CD14-positive monocyte (primary cell): ENCODE measurements at regions not wholly inside any gene's neighbourhood (a gene's known extent, or its start where the extent isn't known, plus 50 kb on each side); places are given as distances from the start of the nearest gene placed in this dataset.

Experiments used
- DNase-seq, 3 donors: peaks; one replicate each; pipeline ENCODE4 v3.0.0-alpha.2; 2011 to 2022
- H2AFZ ChIP-seq: 2 replicates; pipeline ENCODE4 v1.6.0; 2012; ENCODE audit warnings: mild to moderate bottlenecking, low read depth, low read length, inconsistent platforms; ENCODE audit not compliant: insufficient read depth, poor library complexity, severe bottlenecking
- H3K27ac ChIP-seq, 2 donors: 1 replicate in 1 of 2; 2 replicates in 1 of 2; pipeline ENCODE4 v1.5.1; 2012 to 2013; ENCODE audit warnings: low read length in 2 of 2, control low read depth in 1 of 2, inconsistent platforms in 1 of 2, low read depth in 1 of 2, mild to moderate bottlenecking in 1 of 2
- H3K27me3 ChIP-seq, 2 donors: one replicate each; pipeline versions ENCODE4 v1.6.0 to v1.6.1; 2011 to 2013; ENCODE audit warnings: low read length in 2 of 2; ENCODE audit not compliant: control insufficient read depth in 2 of 2, insufficient read depth in 2 of 2
- H3K36me3 ChIP-seq, 2 donors: replicated peaks in 1 of 2; 1 replicate in 1 of 2; 2 replicates in 1 of 2; pipeline versions ENCODE4 v1.5.1 to v1.6.1; 2012 to 2013; ENCODE audit warnings: low read length in 2 of 2, control low read depth in 1 of 2, inconsistent platforms in 1 of 2, mild to moderate bottlenecking in 1 of 2; ENCODE audit not compliant: insufficient read depth in 2 of 2, control insufficient read depth in 1 of 2
- H3K4me1 ChIP-seq, 2 donors: 1 replicate in 1 of 2; 2 replicates in 1 of 2; pipeline versions ENCODE4 v1.5.1 to v1.6.1; 2012 to 2013; ENCODE audit warnings: low read length in 2 of 2, control low read depth in 1 of 2, inconsistent platforms in 1 of 2, mild to moderate bottlenecking in 1 of 2, moderate library complexity in 1 of 2; ENCODE audit not compliant: insufficient read depth in 2 of 2, control insufficient read depth in 1 of 2
- H3K4me2 ChIP-seq: replicated peaks from 2 replicates; pipeline ENCODE3; 2012; ENCODE audit warnings: low read length, moderate library complexity, mild to moderate bottlenecking; ENCODE audit not compliant: poor library complexity, severe bottlenecking; ENCODE audit errors: extremely low read depth
- H3K4me3 ChIP-seq, 3 experiments: fragments of 200-600 bp in 1 of 3; sonication (generic) in 1 of 3; replicated peaks in 1 of 3; 1 replicate in 2 of 3; 2 replicates in 1 of 3; pipeline ENCODE4 v1.5.1; 2011 to 2013; ENCODE audit warnings: low read length in 3 of 3, mild to moderate bottlenecking in 3 of 3, control low read depth in 2 of 3, low read depth in 2 of 3, inconsistent platforms in 1 of 3, moderate library complexity in 1 of 3
- H3K79me2 ChIP-seq: 2 replicates; pipeline ENCODE4 v1.6.0; 2012; ENCODE audit warnings: mild to moderate bottlenecking, control low read depth, inconsistent platforms, low read length, moderate library complexity; ENCODE audit not compliant: insufficient read depth
- H3K9ac ChIP-seq: 2 replicates; pipeline ENCODE4 v1.6.0; 2017; ENCODE audit warnings: low read length, mild to moderate bottlenecking; ENCODE audit not compliant: insufficient read depth, poor library complexity, severe bottlenecking
- H3K9me3 ChIP-seq, 2 donors: replicated peaks in 1 of 2; 1 replicate in 1 of 2; 2 replicates in 1 of 2; pipeline versions ENCODE4 v1.5.1 to v1.6.1; 2012 to 2013; ENCODE audit warnings: low read length in 2 of 2, control low read depth in 1 of 2; ENCODE audit not compliant: control insufficient read depth in 1 of 2, insufficient read depth in 1 of 2
- H4K20me1 ChIP-seq: 2 replicates; pipeline ENCODE4 v1.6.0; 2012; ENCODE audit warnings: mild to moderate bottlenecking, low read length, control low read depth, moderate library complexity; ENCODE audit not compliant: insufficient read depth
- H3K27ac Mint-ChIP-seq, 7 donors: one replicate each; pipeline ENCODE4 v1.8.0; 2020; ENCODE audit warnings: mild to moderate bottlenecking in 7 of 7, mixed read lengths in 7 of 7, moderate library complexity in 6 of 7, inconsistent platforms in 2 of 7
- H3K27me3 Mint-ChIP-seq, 3 donors: one replicate each; pipeline ENCODE4 v1.8.0; 2021 to 2022; ENCODE audit warnings: low read depth in 3 of 3, mild to moderate bottlenecking in 3 of 3, mixed read lengths in 3 of 3, moderate library complexity in 3 of 3, inconsistent platforms in 1 of 3
- H3K36me3 Mint-ChIP-seq, 2 donors: one replicate each; pipeline ENCODE4 v1.8.0; 2020; ENCODE audit warnings: mixed read lengths in 2 of 2, inconsistent platforms in 1 of 2, mild to moderate bottlenecking in 1 of 2
- H3K4me1 Mint-ChIP-seq: one replicate; pipeline ENCODE4 v1.8.0; 2020; ENCODE audit warnings: mild to moderate bottlenecking, mixed read lengths
- H3K4me3 Mint-ChIP-seq, 2 donors: one replicate each; pipeline ENCODE4 v1.8.0; 2020; ENCODE audit warnings: mild to moderate bottlenecking in 2 of 2, mixed read lengths in 2 of 2, moderate library complexity in 1 of 2
- H3K9me3 Mint-ChIP-seq, 7 donors: one replicate each; pipeline ENCODE4 v1.8.0; 2020 to 2022; ENCODE audit warnings: mixed read lengths in 7 of 7, mild to moderate bottlenecking in 6 of 7, moderate library complexity in 6 of 7, inconsistent platforms in 2 of 7
- CTCF ChIP-seq: fragments of 200-600 bp; IDR thresholded peaks from one replicate; pipeline ENCODE4 v1.8.0; 2022; ENCODE audit warnings: antibody characterized with exemption, mild to moderate bottlenecking
- WGBS: methylation state at CpG from one replicate; pipeline ENCODE4 v1.1.5; 2013; ENCODE audit warnings: missing lambda C conversion rate; ENCODE audit not compliant: insufficient coverage; 5-methylcytosine and 5-hydroxymethylcytosine counted together
- intact Hi-C, 2 donors: fragments of 100-400 bp; cut with micrococcal nuclease; formaldehyde crosslinking; loops; one replicate each; pipeline versions ENCODE4 v1.15.0 to v1.15.1; 2023

GRCh38 chr14:61643555-61643954 lies 51.8 kb upstream of the HIF1A start:
- H3K27me3 ChIP-seq, result no peaks in the 10 kb centered on the region
- no peak overlapping the region for H2AFZ ChIP-seq
- peak in 1 of 3 donors; percentile 25 for DNase-seq
- no peak overlapping the region for H3K4me2 ChIP-seq
- no peak for TF ChIP-seq CTCF
- Mint-ChIP-seq H3K4me3 (no peak overlapping the region), H3K4me1 (peaks cover 12% of the 10 kb centered on the region), H3K27ac (peak overlapping the region in 4 of 7 donors; percentile 40 to 72 (median 56)), H3K27me3 (peaks cover 0 to 3% (median 0%) of the 10 kb centered on the region in 3 donors), H3K9me3 (peaks cover 0 to 1% (median 0%) of the 10 kb centered on the region in 7 donors), H3K36me3 (no peaks in the 10 kb centered on the region)
- no peaks in the 10 kb centered on the region for H3K9me3 ChIP-seq
- no peak overlapping the region for H3K27ac ChIP-seq
- no peaks in the 10 kb centered on the region for H3K36me3 ChIP-seq
- intact Hi-C loops, result no loop called here
- 91% methylated on average over 1 of the region's 3 CpGs for WGBS
- H3K9ac ChIP-seq, result no peak overlapping the region
- peaks cover 6 to 14% of the 10 kb centered on the region in 2 donors for H3K4me1 ChIP-seq
- no peaks in the 10 kb centered on the region for H4K20me1 ChIP-seq
- no peak overlapping the region for H3K4me3 ChIP-seq
- H3K79me2 ChIP-seq, result no peaks in the 10 kb centered on the region

DNA sequence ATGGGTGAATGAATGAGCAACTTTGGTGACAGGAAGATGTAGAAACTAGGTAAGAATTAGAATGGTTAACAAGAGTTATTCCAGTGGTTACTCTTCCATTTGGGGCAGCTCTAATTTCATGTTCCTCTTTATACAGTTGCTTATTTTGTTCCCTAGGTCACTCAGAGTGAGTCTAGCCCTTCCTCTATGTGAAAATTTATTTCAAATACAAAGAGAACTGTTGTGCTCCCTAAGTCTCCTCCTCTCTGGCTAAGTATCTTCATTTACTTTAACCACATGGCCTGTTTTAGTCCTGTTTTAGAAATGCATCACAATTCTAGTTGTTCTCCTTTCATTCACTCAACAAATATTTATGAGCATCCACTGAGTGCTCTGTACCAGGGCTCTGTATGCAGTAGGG lies 51.1 kb upstream of the HIF1A start:
- Histone ChIP-seq H3K79me2 (no peaks in the 10 kb centered on the region), H3K36me3 (no peaks in the 10 kb centered on the region), H3K9ac (no peak overlapping the region), H3K4me3 (no peak overlapping the region), H3K27me3 (no peaks in the 10 kb centered on the region), H3K9me3 (no peaks in the 10 kb centered on the region), H2AFZ (no peak overlapping the region), H3K4me2 (no peak overlapping the region), H3K27ac (no peak overlapping the region), H3K4me1 (peaks cover 6 to 14% of the 10 kb centered on the region in 2 donors), H4K20me1 (no peaks in the 10 kb centered on the region)
- no peak for TF ChIP-seq CTCF
- DNase-seq, result peak in 1 of 3 donors; percentile 31
- Mint-ChIP-seq H3K4me3 (no peak overlapping the region), H3K27me3 (peaks cover 0 to 3% (median 0%) of the 10 kb centered on the region in 3 donors), H3K9me3 (peaks cover 0 to 1% (median 0%) of the 10 kb centered on the region in 7 donors), H3K36me3 (no peaks in the 10 kb centered on the region), H3K4me1 (peaks cover 12% of the 10 kb centered on the region), H3K27ac (peak overlapping the region in 4 of 7 donors; percentile 7 to 72 (median 34))
- intact Hi-C loops, result no loop called here
